Peyer's patch (tissue), 4 donors: ENCODE measurements at regions not wholly inside any gene's neighbourhood (a gene's known extent, or its start where the extent isn't known, plus 50 kb on each side); places are given as distances from the start of the nearest gene placed in this dataset.

Source experiments
- POLR2A ChIP-seq, 2 donors: fragments of 450-650 bp; IDR thresholded peaks; one replicate each; pipeline ENCODE4 v1.5.1; 2017; ENCODE audit warnings: antibody characterized with exemption in 2 of 2, mild to moderate bottlenecking in 2 of 2, moderate library complexity in 2 of 2
- TF ChIP-seq, protein P1 (sequence below), 6 experiments: fragments of 450-650 bp in 4 of 6; fragments of 200-600 bp in 2 of 6; sonication (generic) in 1 of 6; IDR thresholded peaks; one replicate each; pipeline ENCODE4 v1.5.1; 2017 to 2019; ENCODE audit warnings: antibody characterized with exemption in 6 of 6, mild to moderate bottlenecking in 3 of 6, moderate library complexity in 1 of 6

DNA sequence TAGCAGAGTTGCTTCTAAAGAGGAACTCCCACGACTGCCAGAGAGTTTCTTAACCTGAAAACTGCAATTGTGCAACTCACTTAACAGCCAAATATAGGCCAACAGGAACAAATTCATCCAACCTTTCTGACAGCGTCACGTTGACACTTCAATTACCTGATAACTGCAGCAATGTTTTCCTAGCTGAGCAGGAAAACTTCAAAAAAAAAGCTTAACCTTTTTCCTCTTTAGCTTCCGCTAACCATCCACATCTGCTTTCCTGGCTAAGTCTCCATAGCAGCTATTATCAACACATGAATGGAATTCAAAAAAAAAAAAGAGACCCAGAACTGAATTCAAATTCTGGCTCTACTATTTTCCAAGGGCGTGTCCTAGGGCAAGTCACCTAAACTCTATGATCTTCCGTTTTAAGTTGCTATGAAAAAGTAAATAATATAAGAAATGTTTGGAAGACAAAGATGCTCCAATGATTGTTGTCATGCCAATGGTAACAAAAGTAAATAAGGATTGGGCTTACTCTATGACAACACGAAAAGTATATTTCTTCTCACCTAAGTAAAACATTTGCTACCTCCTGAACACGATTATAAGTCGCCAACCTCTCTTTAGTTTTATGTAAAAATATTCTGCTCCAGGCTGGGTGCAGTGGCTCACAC lies 524.6 kb upstream of the JARID2 start:
- TF ChIP-seq, protein P1, sequence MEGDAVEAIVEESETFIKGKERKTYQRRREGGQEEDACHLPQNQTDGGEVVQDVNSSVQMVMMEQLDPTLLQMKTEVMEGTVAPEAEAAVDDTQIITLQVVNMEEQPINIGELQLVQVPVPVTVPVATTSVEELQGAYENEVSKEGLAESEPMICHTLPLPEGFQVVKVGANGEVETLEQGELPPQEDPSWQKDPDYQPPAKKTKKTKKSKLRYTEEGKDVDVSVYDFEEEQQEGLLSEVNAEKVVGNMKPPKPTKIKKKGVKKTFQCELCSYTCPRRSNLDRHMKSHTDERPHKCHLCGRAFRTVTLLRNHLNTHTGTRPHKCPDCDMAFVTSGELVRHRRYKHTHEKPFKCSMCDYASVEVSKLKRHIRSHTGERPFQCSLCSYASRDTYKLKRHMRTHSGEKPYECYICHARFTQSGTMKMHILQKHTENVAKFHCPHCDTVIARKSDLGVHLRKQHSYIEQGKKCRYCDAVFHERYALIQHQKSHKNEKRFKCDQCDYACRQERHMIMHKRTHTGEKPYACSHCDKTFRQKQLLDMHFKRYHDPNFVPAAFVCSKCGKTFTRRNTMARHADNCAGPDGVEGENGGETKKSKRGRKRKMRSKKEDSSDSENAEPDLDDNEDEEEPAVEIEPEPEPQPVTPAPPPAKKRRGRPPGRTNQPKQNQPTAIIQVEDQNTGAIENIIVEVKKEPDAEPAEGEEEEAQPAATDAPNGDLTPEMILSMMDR (IDR thresholded peaks at IDR 0.05), result no peak
- no peak for TF ChIP-seq POLR2A (IDR thresholded peaks at IDR 0.05)
